PC-3 (cell line): ENCODE measurements at regions not wholly inside any gene's neighbourhood (a gene's known extent, or its start where the extent isn't known, plus 50 kb on each side); places are given as distances from the start of the nearest gene placed in this dataset.

ENCODE experiments used
- ATAC-seq: fragments of 200-7000 bp; cut with Tn5 transposase; 2 replicates; pipeline ENCODE4 v1.9.1; 2020; ENCODE audit warnings: mild to moderate bottlenecking, moderate library complexity
- BruUV-seq: library from RNA; stranded (reverse); fragments of 400-500 nt; replicated peaks from 2 replicates; lab custom pipeline; 2021; lab: Mats Ljungman, UMichigan
- CTCF ChIA-PET: fragments of 300-600 bp; sonication (Branson Sonifier 250); formaldehyde crosslinking; loops from one replicate; lab custom pipeline; 2022; ENCODE audit warnings: antibody characterized with exemption; lab: Charles Lee
- POLR2A ChIA-PET: fragments of 300-600 bp; sonication (Branson Sonifier 250); formaldehyde crosslinking; loops from one replicate; lab custom pipeline; 2022; ENCODE audit warnings: antibody characterized with exemption; ENCODE audit not compliant: unreplicated experiment; lab: Charles Lee
- DNase-seq: peaks from one replicate; pipeline ENCODE4 v3.0.0-alpha.2; 2015
- H2AFZ ChIP-seq: fragments of 300-600 bp; sonication (generic); 2 replicates; pipeline ENCODE4 v1.6.0; 2016; ENCODE audit warnings: antibody characterized with exemption, low read length
- H3F3A ChIP-seq: fragments of 300-600 bp; sonication (generic); one replicate; pipeline ENCODE4 v1.6.0; 2017; ENCODE audit warnings: antibody characterized with exemption, low read length, control low read depth, mild to moderate bottlenecking; ENCODE audit not compliant: unreplicated experiment
- H3K27ac ChIP-seq: fragments of 300-600 bp; sonication (generic); 2 replicates; pipeline ENCODE4 v1.5.1; 2016; ENCODE audit warnings: mild to moderate bottlenecking, low read length
- H3K27me3 ChIP-seq: fragments of 300-600 bp; sonication (generic); 2 replicates; pipeline ENCODE4 v1.6.1; 2016; ENCODE audit warnings: low read length, mixed read lengths
- H3K36me3 ChIP-seq: fragments of 300-600 bp; sonication (generic); 2 replicates; pipeline ENCODE4 v1.6.1; 2016; ENCODE audit warnings: low read depth, mixed run types, low read length, mixed read lengths
- H3K4me1 ChIP-seq: fragments of 300-600 bp; sonication (generic); 2 replicates; pipeline ENCODE4 v1.5.1; 2016; ENCODE audit warnings: low read length; ENCODE audit not compliant: insufficient read depth
- H3K4me2 ChIP-seq: fragments of 300-600 bp; sonication (generic); 2 replicates; pipeline ENCODE4 v1.6.0; 2016; ENCODE audit warnings: low read length
- H3K4me3 ChIP-seq: fragments of 300-600 bp; sonication (generic); 2 replicates; pipeline ENCODE4 v1.5.1; 2016; ENCODE audit warnings: mild to moderate bottlenecking, low read length, mixed read lengths
- H3K79me2 ChIP-seq: fragments of 300-600 bp; sonication (generic); 2 replicates; pipeline ENCODE4 v1.6.1; 2017; ENCODE audit warnings: low read length, mixed read lengths
- H3K9ac ChIP-seq: fragments of 300-600 bp; sonication (generic); 2 replicates; pipeline ENCODE4 v1.6.0; 2016; ENCODE audit warnings: mild to moderate bottlenecking, low read length
- H3K9me2 ChIP-seq: fragments of 300-600 bp; sonication (generic); replicated peaks from 2 replicates; pipeline ENCODE4 v1.6.1; 2016; ENCODE audit warnings: mixed run types, low read length, mixed read lengths
- H3K9me3 ChIP-seq: fragments of 300-600 bp; sonication (generic); 2 replicates; pipeline ENCODE4 v1.6.1; 2016; ENCODE audit warnings: low read length, mixed read lengths
- H4K20me1 ChIP-seq: fragments of 300-600 bp; sonication (generic); 2 replicates; pipeline ENCODE4 v1.6.1; 2016; ENCODE audit warnings: low read length, mixed read lengths
- EZH2 ChIP-seq: fragments of 300-600 bp; sonication (generic); IDR thresholded peaks from one replicate; pipeline ENCODE4 v1.6.1; 2017; ENCODE audit warnings: antibody characterized with exemption, mild to moderate bottlenecking, low read length; ENCODE audit not compliant: unreplicated experiment
- EZH2phosphoT487 ChIP-seq: fragments of 300-600 bp; sonication (generic); IDR thresholded peaks from 2 replicates; pipeline ENCODE4 v1.6.1; 2018; ENCODE audit warnings: mild to moderate bottlenecking, antibody characterized with exemption, low read length, borderline replicate concordance
- intact Hi-C: fragments of 100-400 bp; cut with micrococcal nuclease; formaldehyde crosslinking; loops from 2 replicates; pipeline ENCODE4 v1.9.0; 2023
- TF ChIP-seq, protein P1 (sequence below): fragments of 300-600 bp; sonication (generic); conservative IDR thresholded peaks from 2 replicates; pipeline ENCODE4 v1.5.1; 2017; ENCODE audit warnings: antibody characterized with exemption, low read depth, mild to moderate bottlenecking, low read length

GRCh38 chr14:38384741-38385140 is 128.8 kb upstream of the CLEC14A start:
- intact Hi-C loops, result no loop called here
- Histone ChIP-seq H3K27me3 (no peaks in the 10 kb centered on the region), H3F3A (no peaks in the 10 kb centered on the region), H3K27ac (no peak overlapping the region), H3K4me2 (no peak overlapping the region), H3K36me3 (no peaks in the 10 kb centered on the region), H3K9ac (no peak overlapping the region), H3K4me3 (no peak overlapping the region), H3K79me2 (no peaks in the 10 kb centered on the region), H2AFZ (no peak overlapping the region), H3K9me3 (no peaks in the 10 kb centered on the region), H3K4me1 (no peaks in the 10 kb centered on the region), H4K20me1 (no peaks in the 10 kb centered on the region), H3K9me2 (no peaks in the 10 kb centered on the region)
- ChIA-PET POLR2A (no interaction called here), CTCF (no interaction called here)
- no peak for ATAC-seq
- no TSS peak for BruUV-seq
- TF ChIP-seq, protein P1, sequence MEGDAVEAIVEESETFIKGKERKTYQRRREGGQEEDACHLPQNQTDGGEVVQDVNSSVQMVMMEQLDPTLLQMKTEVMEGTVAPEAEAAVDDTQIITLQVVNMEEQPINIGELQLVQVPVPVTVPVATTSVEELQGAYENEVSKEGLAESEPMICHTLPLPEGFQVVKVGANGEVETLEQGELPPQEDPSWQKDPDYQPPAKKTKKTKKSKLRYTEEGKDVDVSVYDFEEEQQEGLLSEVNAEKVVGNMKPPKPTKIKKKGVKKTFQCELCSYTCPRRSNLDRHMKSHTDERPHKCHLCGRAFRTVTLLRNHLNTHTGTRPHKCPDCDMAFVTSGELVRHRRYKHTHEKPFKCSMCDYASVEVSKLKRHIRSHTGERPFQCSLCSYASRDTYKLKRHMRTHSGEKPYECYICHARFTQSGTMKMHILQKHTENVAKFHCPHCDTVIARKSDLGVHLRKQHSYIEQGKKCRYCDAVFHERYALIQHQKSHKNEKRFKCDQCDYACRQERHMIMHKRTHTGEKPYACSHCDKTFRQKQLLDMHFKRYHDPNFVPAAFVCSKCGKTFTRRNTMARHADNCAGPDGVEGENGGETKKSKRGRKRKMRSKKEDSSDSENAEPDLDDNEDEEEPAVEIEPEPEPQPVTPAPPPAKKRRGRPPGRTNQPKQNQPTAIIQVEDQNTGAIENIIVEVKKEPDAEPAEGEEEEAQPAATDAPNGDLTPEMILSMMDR, result no peak
- TF ChIP-seq EZH2, result no peak
- TF ChIP-seq EZH2phosphoT487, result no peak
- DNase-seq, result no peak

DNA sequence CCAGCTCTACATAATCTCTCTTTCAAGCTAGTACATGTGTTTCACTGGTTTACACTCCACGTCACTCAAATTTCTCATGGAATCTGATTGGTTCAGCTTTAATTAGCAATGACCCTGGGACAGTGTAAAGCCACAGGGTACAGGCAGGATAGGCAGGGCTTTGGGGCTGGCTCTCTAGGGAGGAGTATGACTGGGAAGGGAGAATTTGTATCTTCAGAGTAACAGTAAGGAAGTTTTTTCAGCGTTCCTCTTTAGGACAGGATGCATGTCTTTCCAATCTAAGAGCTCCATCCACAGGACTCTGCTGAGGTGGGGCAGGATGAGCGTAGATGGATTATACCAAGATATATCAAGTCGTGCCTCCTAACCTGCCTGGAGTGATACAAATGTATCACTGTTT is 112.0 kb upstream of the CLEC14A start:
- H3K4me2 ChIP-seq, result no peak overlapping the region
- BruUV-seq, result no TSS peak
- CTCF ChIA-PET, result no interaction called here

DNA sequence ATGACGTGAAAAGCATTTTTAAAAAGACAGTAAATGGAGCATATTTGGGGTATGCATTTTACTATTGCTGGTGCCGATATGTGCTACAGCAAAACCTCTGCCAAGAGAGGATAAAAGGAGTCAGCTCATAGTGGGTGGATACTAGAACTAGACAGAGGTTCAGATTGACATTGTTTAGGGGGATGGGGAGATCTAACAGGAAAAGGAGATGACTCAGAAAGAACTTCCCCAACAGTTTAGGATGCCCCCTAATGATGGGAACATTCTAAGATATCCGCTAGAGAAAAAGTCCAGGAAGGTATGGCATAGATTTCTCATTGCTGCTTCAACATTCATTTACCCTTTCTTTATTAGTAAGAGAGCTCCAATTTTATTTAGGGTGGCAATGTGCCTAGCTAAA is 110.5 kb upstream of the CLEC14A start:
- DNase-seq, result peak; percentile 9
- H3F3A ChIP-seq, result no peaks in the 10 kb centered on the region
- POLR2A ChIA-PET, result no interaction called here
- TF ChIP-seq EZH2, result no peak
- TF ChIP-seq, protein P1, result no peak
- TF ChIP-seq EZH2phosphoT487, result no peak
- H3K27ac ChIP-seq, result no peak overlapping the region
- CTCF ChIA-PET, result no interaction called here
- no peaks in the 10 kb centered on the region for H3K36me3 ChIP-seq
- H3K27me3 ChIP-seq, result peaks cover 16% of the 10 kb centered on the region
- H3K9me3 ChIP-seq, result no peaks in the 10 kb centered on the region
- no peak overlapping the region for H3K9ac ChIP-seq
- H3K4me3 ChIP-seq, result no peak overlapping the region
- no peaks in the 10 kb centered on the region for H3K4me1 ChIP-seq
- H2AFZ ChIP-seq, result no peak overlapping the region
- no peaks in the 10 kb centered on the region for H3K79me2 ChIP-seq
- H4K20me1 ChIP-seq, result no peaks in the 10 kb centered on the region
- H3K4me2 ChIP-seq, result no peak overlapping the region
- BruUV-seq, result no TSS peak
- no peak for ATAC-seq
- no peaks in the 10 kb centered on the region for H3K9me2 ChIP-seq
- intact Hi-C loops, result no loop called here

More for the DNA sequence above, 112.0 kb upstream of the CLEC14A start:
- ATAC-seq, result no peak
- intact Hi-C loops, result no loop called here
- Histone ChIP-seq H3K9ac (no peak overlapping the region), H3K79me2 (no peaks in the 10 kb centered on the region), H3K9me2 (no peaks in the 10 kb centered on the region), H3K27me3 (peaks cover 15% of the 10 kb centered on the region), H4K20me1 (no peaks in the 10 kb centered on the region), H2AFZ (no peak overlapping the region), H3K4me1 (no peaks in the 10 kb centered on the region), H3K9me3 (no peaks in the 10 kb centered on the region), H3F3A (no peaks in the 10 kb centered on the region), H3K4me3 (no peak overlapping the region), H3K27ac (no peak overlapping the region), H3K36me3 (no peaks in the 10 kb centered on the region)
- TF ChIP-seq EZH2phosphoT487, result no peak
- TF ChIP-seq, protein P1, result no peak
- TF ChIP-seq EZH2, result no peak
- POLR2A ChIA-PET, result no interaction called here
- DNase-seq, result no peak
